Calu3 (cell line): ENCODE measurements at regions not wholly inside any gene's neighbourhood (a gene's known extent, or its start where the extent isn't known, plus 50 kb on each side); places are given as distances from the start of the nearest gene placed in this dataset.

Experiments
- BruUV-seq: library from RNA; stranded (reverse); fragments of 400-500 nt; replicated peaks from 2 replicates; lab custom pipeline; 2021; lab: Mats Ljungman, UMichigan
- CTCF ChIA-PET: fragments of 300-600 bp; sonication (Branson Sonifier 250); formaldehyde crosslinking; loops from one replicate; lab custom pipeline; 2022; ENCODE audit warnings: antibody characterized with exemption; lab: Charles Lee
- DNase-seq: peaks from one replicate; pipeline ENCODE4 v3.0.0; 2022
- H3K27ac Mint-ChIP-seq: one replicate; pipeline ENCODE4 v1.8.0; 2022; ENCODE audit warnings: mixed read lengths; ENCODE audit not compliant: unreplicated experiment
- H3K27me3 Mint-ChIP-seq: one replicate; pipeline ENCODE4 v1.8.0; 2022; ENCODE audit warnings: mixed read lengths; ENCODE audit not compliant: unreplicated experiment
- H3K36me3 Mint-ChIP-seq: one replicate; pipeline ENCODE4 v1.8.0; 2022; ENCODE audit warnings: mild to moderate bottlenecking, moderate library complexity, mixed read lengths; ENCODE audit not compliant: insufficient read depth, unreplicated experiment
- H3K4me1 Mint-ChIP-seq: one replicate; pipeline ENCODE4 v1.8.0; 2022; ENCODE audit warnings: mild to moderate bottlenecking, low read depth, mixed read lengths; ENCODE audit not compliant: unreplicated experiment
- H3K4me3 Mint-ChIP-seq: one replicate; pipeline ENCODE4 v1.8.0; 2022; ENCODE audit warnings: mild to moderate bottlenecking, low read depth, moderate library complexity, mixed read lengths; ENCODE audit not compliant: unreplicated experiment
- H3K9me3 Mint-ChIP-seq: one replicate; pipeline ENCODE4 v1.8.0; 2022; ENCODE audit warnings: low read depth, mixed read lengths; ENCODE audit not compliant: unreplicated experiment
- CTCF ChIP-seq: fragments of 200-600 bp; IDR thresholded peaks from one replicate; pipeline ENCODE4 v1.8.0; 2022; ENCODE audit warnings: antibody characterized with exemption; ENCODE audit not compliant: unreplicated experiment
- intact Hi-C: fragments of 100-400 bp; cut with micrococcal nuclease; formaldehyde crosslinking; loops from one replicate; pipeline ENCODE4 v1.10.0; 2022; ENCODE audit not compliant: unreplicated experiment

- Mint-ChIP-seq H3K27ac (no peak overlapping the region), H3K4me1 (peaks cover 18% of the 10 kb centered on the region), H3K9me3 (no peaks in the 10 kb centered on the region), H3K27me3 (no peaks in the 10 kb centered on the region), H3K4me3 (no peak overlapping the region), H3K36me3 (no peaks in the 10 kb centered on the region)
- intact Hi-C loops, result no loop called here
- no peak for DNase-seq
- TF ChIP-seq CTCF, result no peak
- no TSS peak for BruUV-seq
- CTCF ChIA-PET, result no interaction called here
Observed at GRCh38 chr6:105745464-105746129, 340.5 kb upstream of the PRDM1 start.

GRCh38 chr6:105744815-105745214 lies 341.3 kb upstream of the PRDM1 start:
- Mint-ChIP-seq H3K27me3 (no peaks in the 10 kb centered on the region), H3K27ac (no peak overlapping the region), H3K9me3 (no peaks in the 10 kb centered on the region), H3K36me3 (no peaks in the 10 kb centered on the region), H3K4me1 (peaks cover 18% of the 10 kb centered on the region), H3K4me3 (no peak overlapping the region)
- DNase-seq, result no peak
- CTCF ChIA-PET, result no interaction called here
- TF ChIP-seq CTCF, result no peak
- BruUV-seq, result no TSS peak
- intact Hi-C loops, result no loop called here

- no peak overlapping the region for H3K4me3 Mint-ChIP-seq
- CTCF ChIA-PET, result no interaction called here
- H3K27ac Mint-ChIP-seq, result no peak overlapping the region
- H3K36me3 Mint-ChIP-seq, result no peaks in the 10 kb centered on the region
- TF ChIP-seq CTCF, result no peak
- BruUV-seq, result no TSS peak
- DNase-seq, result no peak
- intact Hi-C loops, result no loop called here
- H3K9me3 Mint-ChIP-seq, result no peaks in the 10 kb centered on the region
- H3K27me3 Mint-ChIP-seq, result no peaks in the 10 kb centered on the region
- peaks cover 12% of the 10 kb centered on the region for H3K4me1 Mint-ChIP-seq
Observed at GRCh38 chr6:105740946-105741645, 338.2 kb upstream of the PREP start.

- CTCF ChIA-PET, result no interaction called here
- H3K36me3 Mint-ChIP-seq, result no peaks in the 10 kb centered on the region
Observed at GRCh38 chr6:105739764-105740163, 336.9 kb upstream of the PREP start.

More at GRCh38 chr6:105739764-105740163, 336.9 kb upstream of the PREP start:
- DNase-seq, result no peak
- intact Hi-C loops, result loop anchor here (10.0 kb wide), 1 partner anchor 565 kb away; no protein-coding TSS in a partner anchor
- Mint-ChIP-seq H3K27me3 (no peaks in the 10 kb centered on the region), H3K4me1 (no peaks in the 10 kb centered on the region), H3K9me3 (no peaks in the 10 kb centered on the region), H3K4me3 (no peak overlapping the region), H3K27ac (no peak overlapping the region)
- no peak for TF ChIP-seq CTCF
- no TSS peak for BruUV-seq
